Neural cell (in vitro differentiated cells): ENCODE measurements at regions not wholly inside any gene's neighbourhood (a gene's known extent, or its start where the extent isn't known, plus 50 kb on each side); places are given as distances from the start of the nearest gene placed in this dataset.

Experiments
- EP300 ChIP-seq: fragments of 450-650 bp; conservative IDR thresholded peaks from 2 replicates; pipeline ENCODE4 v1.6.1; 2014; ENCODE audit warnings: antibody characterized with exemption, mild to moderate bottlenecking, moderate library complexity; ENCODE audit not compliant: poor library complexity, severe bottlenecking
- POLR2AphosphoS5 ChIP-seq: IDR thresholded peaks from 2 replicates; pipeline ENCODE4 v1.6.1; 2012
- TAF1 ChIP-seq: IDR thresholded peaks from 2 replicates; pipeline ENCODE4 v1.6.1; 2012; ENCODE audit warnings: low read depth
- TF ChIP-seq, protein P1 (sequence below): fragments of 450-650 bp; IDR thresholded peaks from 2 replicates; pipeline ENCODE4 v1.5.1; 2014; ENCODE audit warnings: antibody characterized with exemption, mild to moderate bottlenecking, moderate library complexity; ENCODE audit not compliant: poor library complexity, severe bottlenecking

DNA sequence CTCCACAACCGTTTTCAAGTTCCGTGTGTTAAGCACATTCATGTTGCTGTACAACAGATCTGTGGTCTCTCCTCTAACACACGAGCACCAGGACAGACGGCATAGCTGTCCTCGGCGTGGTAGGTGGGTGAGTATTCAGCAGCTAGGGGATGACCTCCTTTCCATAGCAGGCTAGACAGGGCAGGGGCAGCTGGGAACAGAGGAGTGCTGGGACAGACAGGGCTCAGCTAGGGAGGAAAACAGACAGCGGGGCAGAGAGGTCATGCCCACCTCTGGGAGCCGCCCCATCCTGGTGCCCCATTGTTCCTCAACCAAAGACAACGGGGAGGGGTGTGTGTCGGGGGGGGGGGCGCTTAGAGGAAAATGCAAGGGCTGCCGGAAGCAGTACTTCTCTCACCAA is 271.5 kb upstream of the FOXQ1 start:
- TF ChIP-seq, protein P1, sequence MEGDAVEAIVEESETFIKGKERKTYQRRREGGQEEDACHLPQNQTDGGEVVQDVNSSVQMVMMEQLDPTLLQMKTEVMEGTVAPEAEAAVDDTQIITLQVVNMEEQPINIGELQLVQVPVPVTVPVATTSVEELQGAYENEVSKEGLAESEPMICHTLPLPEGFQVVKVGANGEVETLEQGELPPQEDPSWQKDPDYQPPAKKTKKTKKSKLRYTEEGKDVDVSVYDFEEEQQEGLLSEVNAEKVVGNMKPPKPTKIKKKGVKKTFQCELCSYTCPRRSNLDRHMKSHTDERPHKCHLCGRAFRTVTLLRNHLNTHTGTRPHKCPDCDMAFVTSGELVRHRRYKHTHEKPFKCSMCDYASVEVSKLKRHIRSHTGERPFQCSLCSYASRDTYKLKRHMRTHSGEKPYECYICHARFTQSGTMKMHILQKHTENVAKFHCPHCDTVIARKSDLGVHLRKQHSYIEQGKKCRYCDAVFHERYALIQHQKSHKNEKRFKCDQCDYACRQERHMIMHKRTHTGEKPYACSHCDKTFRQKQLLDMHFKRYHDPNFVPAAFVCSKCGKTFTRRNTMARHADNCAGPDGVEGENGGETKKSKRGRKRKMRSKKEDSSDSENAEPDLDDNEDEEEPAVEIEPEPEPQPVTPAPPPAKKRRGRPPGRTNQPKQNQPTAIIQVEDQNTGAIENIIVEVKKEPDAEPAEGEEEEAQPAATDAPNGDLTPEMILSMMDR = no peak
- TF ChIP-seq EP300 = no peak
- no peak for TF ChIP-seq TAF1
- no peak for TF ChIP-seq POLR2AphosphoS5
